T-cell (primary cell): ENCODE measurements at regions not wholly inside any gene's neighbourhood (a gene's known extent, or its start where the extent isn't known, plus 50 kb on each side); places are given as distances from the start of the nearest gene placed in this dataset.

ENCODE experiments used
- ATAC-seq, 4 experiments: fragments of 200-7000 bp in 3 of 4; fragments of 150-1000 bp in 1 of 4; cut with Tn5 transposase; replicated peaks in 1 of 4; 1 replicate in 3 of 4; 2 replicates in 1 of 4; pipeline ENCODE4 v1.10.0; 2021; ENCODE audit warnings: moderate library complexity in 3 of 4, mild to moderate bottlenecking in 2 of 4, moderate number of reproducible peaks in 1 of 4
- CTCF ChIA-PET, 2 donors: fragments of 300-600 bp; sonication (Branson Sonifier 250); formaldehyde crosslinking; loops; one replicate each; lab custom pipeline; 2022; ENCODE audit warnings: antibody characterized with exemption in 2 of 2; lab: Charles Lee
- POLR2A ChIA-PET, 2 donors: fragments of 300-600 bp; sonication (Branson Sonifier 250); formaldehyde crosslinking; loops; one replicate each; lab custom pipeline; 2022; ENCODE audit warnings: antibody characterized with exemption in 2 of 2; lab: Charles Lee
- DNase-seq, 35 experiments: peaks; one replicate each; pipeline versions ENCODE4 v3.0.0 to v3.0.0-alpha.2; 2013 to 2023
- H3K27ac ChIP-seq: one replicate; pipeline ENCODE4 v1.5.1; 2013; ENCODE audit warnings: low read length
- H3K27me3 ChIP-seq, 2 experiments: replicated peaks in 1 of 2; 1 replicate in 1 of 2; 2 replicates in 1 of 2; pipeline versions ENCODE4 v1.6.1 to v1.7.0; 2013; ENCODE audit warnings: low read length in 1 of 2, mixed read lengths in 1 of 2; ENCODE audit not compliant: control insufficient read depth in 2 of 2, insufficient read depth in 2 of 2; ENCODE audit errors: extremely low read depth in 1 of 2
- H3K36me3 ChIP-seq, 2 donors: 1 replicate in 1 of 2; 2 replicates in 1 of 2; pipeline versions ENCODE4 v1.6.1 to v1.7.0; 2013; ENCODE audit warnings: low read length in 1 of 2; ENCODE audit not compliant: control insufficient read depth in 2 of 2, insufficient read depth in 1 of 2; ENCODE audit errors: extremely low read depth in 1 of 2
- H3K4me1 ChIP-seq, 2 experiments: 1 replicate in 1 of 2; 2 replicates in 1 of 2; pipeline versions ENCODE4 v1.6.1 to v1.7.0; 2013; ENCODE audit warnings: low read length in 2 of 2, mixed read lengths in 1 of 2; ENCODE audit not compliant: insufficient read depth in 2 of 2, control insufficient read depth in 1 of 2; ENCODE audit errors: extremely low read depth in 1 of 2
- H3K4me3 ChIP-seq, 2 donors: 1 replicate in 1 of 2; 2 replicates in 1 of 2; pipeline versions ENCODE4 v1.5.1 to v1.7.0; 2013; ENCODE audit warnings: mild to moderate bottlenecking in 2 of 2, low read length in 1 of 2, moderate library complexity in 1 of 2; ENCODE audit not compliant: control insufficient read depth in 1 of 2; ENCODE audit errors: extremely low read depth in 1 of 2
- H3K9me3 ChIP-seq: 2 replicates; pipeline ENCODE4 v1.7.0; 2013
- H3K27ac Mint-ChIP-seq, 2 donors: one replicate each; pipeline ENCODE4 v1.8.0; 2020 to 2021; ENCODE audit warnings: mild to moderate bottlenecking in 2 of 2, mixed read lengths in 2 of 2
- H3K27me3 Mint-ChIP-seq, 2 donors: one replicate each; pipeline ENCODE4 v1.8.0; 2021 to 2022; ENCODE audit warnings: mixed read lengths in 2 of 2
- H3K36me3 Mint-ChIP-seq: one replicate; pipeline ENCODE4 v1.8.0; 2021; ENCODE audit warnings: mixed read lengths
- H3K4me1 Mint-ChIP-seq, 3 donors: one replicate each; pipeline ENCODE4 v1.8.0; 2020 to 2022; ENCODE audit warnings: mixed read lengths in 3 of 3, mild to moderate bottlenecking in 1 of 3
- H3K4me3 Mint-ChIP-seq, 3 donors: one replicate each; pipeline ENCODE4 v1.8.0; 2020 to 2022; ENCODE audit warnings: mild to moderate bottlenecking in 3 of 3, mixed read lengths in 3 of 3, moderate library complexity in 3 of 3
- H3K9me3 Mint-ChIP-seq, 3 donors: one replicate each; pipeline ENCODE4 v1.8.0; 2020 to 2022; ENCODE audit warnings: mixed read lengths in 3 of 3
- WGBS: methylation state at CpG from one replicate; pipeline ENCODE4 v1.1.5; 2013; ENCODE audit warnings: missing lambda C conversion rate; ENCODE audit not compliant: insufficient coverage; 5-methylcytosine and 5-hydroxymethylcytosine counted together

- peaks cover 0 to 4% of the 10 kb centered on the region in 2 experiments for H3K27me3 ChIP-seq
- WGBS, result 77% methylated on average over 9 of the region's 20 CpGs
Measured at GRCh38 chr10:131396121-131397050, 84.9 kb upstream of the TCERG1L start.

GRCh38 chr10:131398166-131398565 lies 86.6 kb upstream of the TCERG1L start:
- Mint-ChIP-seq H3K27ac (no peak overlapping the region), H3K9me3 (no peaks in the 10 kb centered on the region), H3K36me3 (no peaks in the 10 kb centered on the region), H3K27me3 (peaks cover 0 to 8% of the 10 kb centered on the region in 2 donors), H3K4me1 (no peaks in the 10 kb centered on the region), H3K4me3 (no peak overlapping the region)
- no peak for ATAC-seq
- Histone ChIP-seq H3K4me1 (no peaks in the 10 kb centered on the region), H3K4me3 (no peak overlapping the region), H3K36me3 (no peaks in the 10 kb centered on the region), H3K27me3 (peaks cover 0 to 4% of the 10 kb centered on the region in 2 experiments), H3K9me3 (no peaks in the 10 kb centered on the region), H3K27ac (no peak overlapping the region)
- POLR2A ChIA-PET, result no interaction called here
- WGBS, result 47% methylated on average over 5 of the region's 5 CpGs
- no peak for DNase-seq
- CTCF ChIA-PET, result no interaction called here

More at GRCh38 chr10:131396121-131397050, 84.9 kb upstream of the TCERG1L start:
- no peaks in the 10 kb centered on the region for H3K4me1 ChIP-seq
- H3K27ac Mint-ChIP-seq, result no peak overlapping the region
- H3K36me3 Mint-ChIP-seq, result no peaks in the 10 kb centered on the region
- no peak overlapping the region for H3K27ac ChIP-seq
- H3K36me3 ChIP-seq, result no peaks in the 10 kb centered on the region
- peaks cover 0 to 8% of the 10 kb centered on the region in 2 donors for H3K27me3 Mint-ChIP-seq
- no peaks in the 10 kb centered on the region for H3K9me3 Mint-ChIP-seq
- H3K9me3 ChIP-seq, result no peaks in the 10 kb centered on the region
- ChIA-PET CTCF (no interaction called here), POLR2A (no interaction called here)
- H3K4me3 Mint-ChIP-seq, result no peak overlapping the region
- H3K4me3 ChIP-seq, result no peak overlapping the region
- no peak for ATAC-seq
- H3K4me1 Mint-ChIP-seq, result no peaks in the 10 kb centered on the region
- DNase-seq, result no peak

- Histone ChIP-seq H3K27ac (no peak overlapping the region), H3K9me3 (no peaks in the 10 kb centered on the region), H3K4me3 (no peak overlapping the region), H3K27me3 (peaks cover 0 to 4% of the 10 kb centered on the region in 2 experiments), H3K4me1 (no peaks in the 10 kb centered on the region), H3K36me3 (no peaks in the 10 kb centered on the region)
- POLR2A ChIA-PET, result no interaction called here
- no peaks in the 10 kb centered on the region for H3K9me3 Mint-ChIP-seq
- no peak overlapping the region for H3K4me3 Mint-ChIP-seq
- ATAC-seq (no peak), DNase-seq (no peak)
- CTCF ChIA-PET, result no interaction called here
- H3K4me1 Mint-ChIP-seq, result no peaks in the 10 kb centered on the region
- no peaks in the 10 kb centered on the region for H3K36me3 Mint-ChIP-seq
- WGBS, result 72% methylated on average over 4 of the region's 7 CpGs
- H3K27ac Mint-ChIP-seq, result no peak overlapping the region
- peaks cover 0 to 2% of the 10 kb centered on the region in 2 donors for H3K27me3 Mint-ChIP-seq
Measured at GRCh38 chr10:131399981-131400380, 88.5 kb upstream of the TCERG1L start.

- POLR2A ChIA-PET, result no interaction called here
- ATAC-seq (no peak), DNase-seq (no peak)
- Mint-ChIP-seq H3K4me3 (no peak overlapping the region), H3K9me3 (no peaks in the 10 kb centered on the region), H3K27ac (no peak overlapping the region), H3K27me3 (peaks cover 0 to 2% of the 10 kb centered on the region in 2 donors), H3K4me1 (no peaks in the 10 kb centered on the region), H3K36me3 (no peaks in the 10 kb centered on the region)
- H3K36me3 ChIP-seq, result no peaks in the 10 kb centered on the region
- 47% methylated on average over 5 of the region's 5 CpGs for WGBS
- CTCF ChIA-PET, result no interaction called here
- H3K4me3 ChIP-seq, result no peak overlapping the region
- no peak overlapping the region for H3K27ac ChIP-seq
- peaks cover 0 to 4% of the 10 kb centered on the region in 2 experiments for H3K27me3 ChIP-seq
- H3K4me1 ChIP-seq, result no peaks in the 10 kb centered on the region
- no peaks in the 10 kb centered on the region for H3K9me3 ChIP-seq
Measured at GRCh38 chr10:131400513-131400912, 89.0 kb upstream of the TCERG1L start.

GRCh38 chr10:131402771-131403650 lies 91.5 kb upstream of the TCERG1L start:
- DNase-seq (no peak), ATAC-seq (no peak)
- no peaks in the 10 kb centered on the region for H3K36me3 Mint-ChIP-seq
- no peak overlapping the region for H3K27ac Mint-ChIP-seq
- no peak overlapping the region for H3K4me3 Mint-ChIP-seq
- H3K9me3 Mint-ChIP-seq, result no peaks in the 10 kb centered on the region
- Histone ChIP-seq H3K27ac (no peak overlapping the region), H3K9me3 (no peaks in the 10 kb centered on the region), H3K4me3 (no peak overlapping the region), H3K36me3 (no peaks in the 10 kb centered on the region), H3K4me1 (no peaks in the 10 kb centered on the region), H3K27me3 (peaks cover 0 to 2% of the 10 kb centered on the region in 2 experiments)
- peaks cover 0 to 2% of the 10 kb centered on the region in 2 donors for H3K27me3 Mint-ChIP-seq
- POLR2A ChIA-PET, result no interaction called here
- WGBS, result 78% methylated on average over 19 of the region's 36 CpGs
- CTCF ChIA-PET, result no interaction called here
- H3K4me1 Mint-ChIP-seq, result no peaks in the 10 kb centered on the region

GRCh38 chr10:131403936-131404335 lies 92.4 kb upstream of the TCERG1L start:
- ATAC-seq, result no peak
- no peaks in the 10 kb centered on the region for H3K9me3 ChIP-seq
- peaks cover 0 to 2% of the 10 kb centered on the region in 2 donors for H3K27me3 Mint-ChIP-seq
- no peaks in the 10 kb centered on the region for H3K36me3 Mint-ChIP-seq
- H3K9me3 Mint-ChIP-seq, result no peaks in the 10 kb centered on the region
- DNase-seq, result no peak
- H3K36me3 ChIP-seq, result no peaks in the 10 kb centered on the region
- no peaks in the 10 kb centered on the region for H3K4me1 Mint-ChIP-seq
- H3K27me3 ChIP-seq, result peaks cover 0 to 2% of the 10 kb centered on the region in 2 experiments
- CTCF ChIA-PET, result no interaction called here
- WGBS, result 81% methylated on average over 6 of the region's 7 CpGs
- H3K4me1 ChIP-seq, result no peaks in the 10 kb centered on the region
- POLR2A ChIA-PET, result no interaction called here
- H3K27ac Mint-ChIP-seq, result no peak overlapping the region
- no peak overlapping the region for H3K4me3 Mint-ChIP-seq
- no peak overlapping the region for H3K27ac ChIP-seq
- H3K4me3 ChIP-seq, result no peak overlapping the region
